SK-N-SH (cell line): ENCODE measurements at regions not wholly inside any gene's neighbourhood (a gene's known extent, or its start where the extent isn't known, plus 50 kb on each side); places are given as distances from the start of the nearest gene placed in this dataset.

ENCODE experiments used
- CTCF ChIA-PET: fragments of 300-600, 350-600 bp; formaldehyde crosslinking; extraction: SDS; loops from one replicate; lab custom pipeline; 2021; lab: Yijun Ruan, JAX
- POLR2A ChIA-PET: fragments of 350-600 bp; sonication (Branson Sonifier 250); formaldehyde crosslinking; extraction: SDS; loops from one replicate; lab custom pipeline; 2020; ENCODE audit warnings: antibody characterized with exemption, inconsistent platforms; lab: Yijun Ruan, JAX
- DNase-seq: peaks from one replicate; pipeline ENCODE4 v3.0.0; 2012
- H2AFZ ChIP-seq: fragments of 200-600 bp; sonication (generic); 2 replicates; pipeline ENCODE4 v1.8.1; 2016; ENCODE audit warnings: antibody characterized with exemption, mild to moderate bottlenecking, low read depth
- H3F3A ChIP-seq: fragments of 200-600 bp; sonication (generic); replicated peaks from 2 replicates; pipeline ENCODE3; 2016; ENCODE audit warnings: antibody characterized with exemption, mild to moderate bottlenecking; ENCODE audit not compliant: insufficient read depth
- H3K27ac ChIP-seq, 2 experiments: fragments of 200-500 bp in 1 of 2; fragments of 200-600 bp in 1 of 2; sonication (Bioruptor generic) in 1 of 2; sonication (generic), shearing (Covaris generic) in 1 of 2; 2 replicates each; pipeline versions ENCODE4 v1.5.1 to v1.6.1; 2014 to 2016; ENCODE audit warnings: low read depth in 2 of 2, inconsistent platforms in 1 of 2, low read length in 1 of 2, mild to moderate bottlenecking in 1 of 2, mixed read lengths in 1 of 2
- H3K27me3 ChIP-seq: fragments of 200-600 bp; sonication (generic), shearing (Covaris generic); 2 replicates; pipeline ENCODE4 v1.6.1; 2016; ENCODE audit warnings: mixed run types; ENCODE audit not compliant: insufficient read depth
- H3K36me3 ChIP-seq, 2 experiments: fragments of 200-500 bp in 1 of 2; fragments of 200-600 bp in 1 of 2; sonication (Bioruptor generic) in 1 of 2; sonication (generic) in 1 of 2; replicated peaks in 1 of 2; 2 replicates each; pipeline versions ENCODE3 to v1.5.1; 2014 to 2016; ENCODE audit warnings: low read length in 1 of 2, mild to moderate bottlenecking in 1 of 2; ENCODE audit not compliant: insufficient read depth in 2 of 2, control insufficient read depth in 1 of 2
- H3K4me1 ChIP-seq, 2 experiments: fragments of 200-500 bp in 1 of 2; fragments of 200-600 bp in 1 of 2; sonication (Bioruptor generic) in 1 of 2; sonication (generic), shearing (Covaris generic) in 1 of 2; 2 replicates each; pipeline versions ENCODE4 v1.5.1 to v1.6.1; 2014 to 2016; ENCODE audit warnings: low read depth in 1 of 2, low read length in 1 of 2, mixed run types in 1 of 2; ENCODE audit not compliant: insufficient read depth in 2 of 2, control insufficient read depth in 1 of 2
- H3K4me2 ChIP-seq: fragments of 200-600 bp; sonication (generic), shearing (Covaris generic); 2 replicates; pipeline ENCODE4 v1.6.1; 2017; ENCODE audit warnings: mixed run types
- H3K4me3 ChIP-seq, 2 experiments: fragments of 200-500 bp in 1 of 2; fragments of 200-600 bp in 1 of 2; sonication (Bioruptor generic) in 1 of 2; sonication (generic), shearing (Covaris generic) in 1 of 2; 2 replicates each; pipeline versions ENCODE4 v1.5.1 to v1.8.1; 2014 to 2016; ENCODE audit warnings: low read depth in 2 of 2, inconsistent platforms in 1 of 2, low read length in 1 of 2, mild to moderate bottlenecking in 1 of 2, mixed read lengths in 1 of 2, moderate library complexity in 1 of 2
- H3K79me2 ChIP-seq: fragments of 200-600 bp; sonication (generic); 2 replicates; pipeline ENCODE4 v1.8.1; 2017; ENCODE audit warnings: mild to moderate bottlenecking; ENCODE audit not compliant: insufficient read depth
- H3K9ac ChIP-seq: fragments of 200-600 bp; sonication (generic); 2 replicates; pipeline ENCODE4 v1.6.1; 2017; ENCODE audit warnings: mixed run types
- H3K9me2 ChIP-seq: fragments of 200-600 bp; sonication (generic); 2 replicates; pipeline ENCODE4 v1.6.1; 2017; ENCODE audit warnings: mixed run types
- H3K9me3 ChIP-seq: fragments of 200-600 bp; sonication (generic); 2 replicates; pipeline ENCODE4 v1.6.1; 2017; ENCODE audit warnings: mixed run types, mild to moderate bottlenecking, moderate library complexity
- H4K20me1 ChIP-seq: fragments of 200-600 bp; sonication (generic); 2 replicates; pipeline ENCODE4 v1.6.1; 2017; ENCODE audit warnings: mild to moderate bottlenecking, mixed run types; ENCODE audit not compliant: insufficient read depth
- CHD2 ChIP-seq: fragments of 150-350 bp; IDR thresholded peaks from 2 replicates; pipeline ENCODE4 v1.6.1; 2018; ENCODE audit warnings: low read length; ENCODE audit not compliant: partially characterized antibody
- ELF1 ChIP-seq: IDR thresholded peaks from 2 replicates; pipeline ENCODE4 v1.4.0; 2012
- EZH2phosphoT487 ChIP-seq: fragments of 200-600 bp; sonication (generic); IDR thresholded peaks from 2 replicates; pipeline ENCODE4 v1.6.1; 2017; ENCODE audit warnings: low read depth, mixed run types, mild to moderate bottlenecking, antibody characterized with exemption, moderate library complexity, borderline replicate concordance
- FOSL2 ChIP-seq: IDR thresholded peaks from 2 replicates; pipeline ENCODE4 v1.4.0; 2012; ENCODE audit warnings: low read depth, mild to moderate bottlenecking, moderate library complexity, borderline replicate concordance
- FOXM1 ChIP-seq: IDR thresholded peaks from 2 replicates; pipeline ENCODE4 v1.4.0; 2012; ENCODE audit warnings: low read depth, mild to moderate bottlenecking
- GATA2 ChIP-seq: sonication (generic); formaldehyde crosslinking; IDR thresholded peaks from 2 replicates; pipeline ENCODE4 v1.5.0; 2020; ENCODE audit warnings: mild to moderate bottlenecking, missing genetic modification reagents
- MEF2A ChIP-seq: IDR thresholded peaks from 2 replicates; pipeline ENCODE4 v1.4.0; 2012; ENCODE audit warnings: low read depth, borderline replicate concordance
- MXI1 ChIP-seq: IDR thresholded peaks from 2 replicates; pipeline ENCODE4 v1.6.1; 2012; ENCODE audit warnings: mild to moderate bottlenecking, low read depth, low read length, improper control_type of control experiment
- NFIC ChIP-seq: IDR thresholded peaks from 2 replicates; pipeline ENCODE4 v1.4.0; 2012; ENCODE audit warnings: borderline replicate concordance
- POLR2AphosphoS5 ChIP-seq: IDR thresholded peaks from 2 replicates; pipeline ENCODE4 v1.6.1; 2012; ENCODE audit warnings: low read depth, low read length
- RAD21 ChIP-seq: IDR thresholded peaks from 2 replicates; pipeline ENCODE4 v1.6.1; 2012; ENCODE audit warnings: mild to moderate bottlenecking, low read length
- REST ChIP-seq: IDR thresholded peaks from 2 replicates; pipeline ENCODE4 v1.6.1; 2012; ENCODE audit warnings: mild to moderate bottlenecking, low read depth, low read length, moderate library complexity
- RXRA ChIP-seq: IDR thresholded peaks from 2 replicates; pipeline ENCODE4 v1.4.0; 2012; ENCODE audit warnings: low read depth, mild to moderate bottlenecking, borderline replicate concordance
- SMC3 ChIP-seq: IDR thresholded peaks from 2 replicates; pipeline ENCODE4 v1.6.1; 2012; ENCODE audit warnings: low read depth, low read length, improper control_type of control experiment
- TAF1 ChIP-seq: IDR thresholded peaks from 2 replicates; pipeline ENCODE4 v1.6.1; 2012; ENCODE audit warnings: low read depth, mild to moderate bottlenecking, low read length, moderate library complexity, borderline replicate concordance
- TCF12 ChIP-seq: IDR thresholded peaks from 2 replicates; pipeline ENCODE4 v1.4.0; 2012
- TEAD4 ChIP-seq: IDR thresholded peaks from 2 replicates; pipeline ENCODE4 v1.4.0; 2012; ENCODE audit warnings: mild to moderate bottlenecking, borderline replicate concordance; ENCODE audit not compliant: insufficient read depth
- USF2 ChIP-seq: fragments of 150-350 bp; IDR thresholded peaks from 2 replicates; pipeline ENCODE4 v1.6.1; 2017; ENCODE audit warnings: antibody characterized with exemption, low read length, low read depth, borderline replicate concordance
- YY1 ChIP-seq: IDR thresholded peaks from 2 replicates; pipeline ENCODE4 v1.4.0; 2012; ENCODE audit warnings: low read depth, mild to moderate bottlenecking
- WGBS: methylation state at CpG from one replicate; pipeline ENCODE4 v1.1.6; 2017; ENCODE audit warnings: low lambda C conversion rate; 5-methylcytosine and 5-hydroxymethylcytosine counted together
- TF ChIP-seq, protein P1 (sequence below): fragments of 200-600 bp; sonication (generic); IDR thresholded peaks from 2 replicates; pipeline ENCODE4 v1.6.1; 2017; ENCODE audit warnings: antibody characterized with exemption, mild to moderate bottlenecking, moderate library complexity
- TF ChIP-seq, protein P2 (sequence below): IDR thresholded peaks from 2 replicates; pipeline ENCODE4 v1.4.0; 2012; ENCODE audit warnings: low read depth, borderline replicate concordance

- TF ChIP-seq, protein P1, sequence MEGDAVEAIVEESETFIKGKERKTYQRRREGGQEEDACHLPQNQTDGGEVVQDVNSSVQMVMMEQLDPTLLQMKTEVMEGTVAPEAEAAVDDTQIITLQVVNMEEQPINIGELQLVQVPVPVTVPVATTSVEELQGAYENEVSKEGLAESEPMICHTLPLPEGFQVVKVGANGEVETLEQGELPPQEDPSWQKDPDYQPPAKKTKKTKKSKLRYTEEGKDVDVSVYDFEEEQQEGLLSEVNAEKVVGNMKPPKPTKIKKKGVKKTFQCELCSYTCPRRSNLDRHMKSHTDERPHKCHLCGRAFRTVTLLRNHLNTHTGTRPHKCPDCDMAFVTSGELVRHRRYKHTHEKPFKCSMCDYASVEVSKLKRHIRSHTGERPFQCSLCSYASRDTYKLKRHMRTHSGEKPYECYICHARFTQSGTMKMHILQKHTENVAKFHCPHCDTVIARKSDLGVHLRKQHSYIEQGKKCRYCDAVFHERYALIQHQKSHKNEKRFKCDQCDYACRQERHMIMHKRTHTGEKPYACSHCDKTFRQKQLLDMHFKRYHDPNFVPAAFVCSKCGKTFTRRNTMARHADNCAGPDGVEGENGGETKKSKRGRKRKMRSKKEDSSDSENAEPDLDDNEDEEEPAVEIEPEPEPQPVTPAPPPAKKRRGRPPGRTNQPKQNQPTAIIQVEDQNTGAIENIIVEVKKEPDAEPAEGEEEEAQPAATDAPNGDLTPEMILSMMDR, result no peak
- TF ChIP-seq NFIC (no peak), MEF2A (no peak), FOXM1 (no peak)
Observed at GRCh38 chr7:153581419-153581818, 470.8 kb upstream of the DPP6 start (continued).

GRCh38 chr7:153584132-153584531, 468.1 kb upstream of the DPP6 start:
- Histone ChIP-seq H2AFZ (no peak overlapping the region), H3F3A (no peaks in the 10 kb centered on the region), H3K79me2 (no peaks in the 10 kb centered on the region), H3K4me1 (no peaks in the 10 kb centered on the region), H3K4me3 (no peak overlapping the region), H3K9ac (no peak overlapping the region), H3K27me3 (no peaks in the 10 kb centered on the region), H3K9me3 (peaks cover 5% of the 10 kb centered on the region; the same call in 1 of the 2 replicates), H3K4me2 (no peak overlapping the region), H3K27ac (no peak overlapping the region), H3K36me3 (no peaks in the 10 kb centered on the region), H4K20me1 (no peaks in the 10 kb centered on the region), H3K9me2 (peaks cover 3% of the 10 kb centered on the region; the same call in 1 of the 2 replicates)
- ChIA-PET POLR2A (no interaction called here), CTCF (no interaction called here)
- no peak for TF ChIP-seq USF2
- no peak for TF ChIP-seq TAF1
- no peak for TF ChIP-seq POLR2AphosphoS5
- TF ChIP-seq MXI1, result no peak
- no peak for TF ChIP-seq MEF2A
- TF ChIP-seq ELF1, result no peak
- no peak for TF ChIP-seq TCF12
- TF ChIP-seq RAD21, result no peak
- no peak for TF ChIP-seq CHD2
- no peak for TF ChIP-seq YY1
- TF ChIP-seq, protein P2, sequence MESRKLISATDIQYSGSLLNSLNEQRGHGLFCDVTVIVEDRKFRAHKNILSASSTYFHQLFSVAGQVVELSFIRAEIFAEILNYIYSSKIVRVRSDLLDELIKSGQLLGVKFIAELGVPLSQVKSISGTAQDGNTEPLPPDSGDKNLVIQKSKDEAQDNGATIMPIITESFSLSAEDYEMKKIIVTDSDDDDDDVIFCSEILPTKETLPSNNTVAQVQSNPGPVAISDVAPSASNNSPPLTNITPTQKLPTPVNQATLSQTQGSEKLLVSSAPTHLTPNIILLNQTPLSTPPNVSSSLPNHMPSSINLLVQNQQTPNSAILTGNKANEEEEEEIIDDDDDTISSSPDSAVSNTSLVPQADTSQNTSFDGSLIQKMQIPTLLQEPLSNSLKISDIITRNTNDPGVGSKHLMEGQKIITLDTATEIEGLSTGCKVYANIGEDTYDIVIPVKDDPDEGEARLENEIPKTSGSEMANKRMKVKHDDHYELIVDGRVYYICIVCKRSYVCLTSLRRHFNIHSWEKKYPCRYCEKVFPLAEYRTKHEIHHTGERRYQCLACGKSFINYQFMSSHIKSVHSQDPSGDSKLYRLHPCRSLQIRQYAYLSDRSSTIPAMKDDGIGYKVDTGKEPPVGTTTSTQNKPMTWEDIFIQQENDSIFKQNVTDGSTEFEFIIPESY, result no peak
- TF ChIP-seq EZH2phosphoT487, result no peak
- TF ChIP-seq REST, result no peak
- TF ChIP-seq TEAD4, result no peak
- no peak for TF ChIP-seq SMC3
- TF ChIP-seq GATA2 (CRISPR knock-in tag), result no peak
- TF ChIP-seq RXRA, result no peak
- no peak for TF ChIP-seq FOSL2
- no peak for TF ChIP-seq NFIC
- DNase-seq, result no peak
- 2% methylated on average over 3 of the region's 3 CpGs for WGBS
